Stomach (tissue), 8 donors: ENCODE measurements at regions not wholly inside any gene's neighbourhood (a gene's known extent, or its start where the extent isn't known, plus 50 kb on each side); places are given as distances from the start of the nearest gene placed in this dataset.

Source experiments
- DNase-seq, 2 donors: peaks; one replicate each; pipeline versions ENCODE4 v3.0.0 to v3.0.0-alpha.2; 2013 to 2019
- H3K27ac ChIP-seq, 5 donors: fragments of 200-600 bp in 4 of 5; sonication (generic) in 4 of 5; one replicate each; pipeline ENCODE4 v1.5.1; 2013 to 2019; ENCODE audit warnings: mild to moderate bottlenecking in 1 of 5, moderate library complexity in 1 of 5
- H3K27me3 ChIP-seq, 3 donors: fragments of 200-600 bp; sonication (generic); one replicate each; pipeline ENCODE4 v1.5.1; 2017 to 2019; ENCODE audit warnings: mixed run types in 1 of 3
- H3K36me3 ChIP-seq, 4 donors: fragments of 200-600 bp; sonication (generic); 1 replicate in 3 of 4; 2 replicates in 1 of 4; pipeline ENCODE4 v1.5.1; 2016 to 2019
- H3K4me1 ChIP-seq, 4 donors: fragments of 200-600 bp; sonication (generic); one replicate each; pipeline ENCODE4 v1.5.1; 2016 to 2019
- H3K4me3 ChIP-seq, 4 donors: fragments of 200-600 bp; sonication (generic) in 3 of 4; one replicate each; pipeline ENCODE4 v1.5.1; 2016 to 2019; ENCODE audit warnings: mild to moderate bottlenecking in 1 of 4
- H3K9me3 ChIP-seq, 4 donors: fragments of 200-600 bp; sonication (generic); one replicate each; pipeline ENCODE4 v1.5.1; 2016 to 2019
- EP300 ChIP-seq: sonication (generic); formaldehyde crosslinking; IDR thresholded peaks from one replicate; pipeline ENCODE4 v1.6.1; 2017; ENCODE audit warnings: antibody characterized with exemption
- POLR2A ChIP-seq, 4 donors: fragments of 450-650 bp; IDR thresholded peaks; one replicate each; pipeline ENCODE4 v1.6.1; 2016; ENCODE audit warnings: antibody characterized with exemption in 4 of 4, control low read depth in 2 of 4, mild to moderate bottlenecking in 1 of 4, moderate library complexity in 1 of 4
- POLR2AphosphoS5 ChIP-seq, 3 donors: sonication (generic); formaldehyde crosslinking; IDR thresholded peaks; one replicate each; pipeline ENCODE4 v1.6.1; 2016; ENCODE audit warnings: antibody characterized with exemption in 3 of 3
- WGBS, 5 donors: extraction: QIAGEN DNeasy Blood & Tissue Kit in 3 of 5; methylation state at CpG; one replicate each; pipeline versions ENCODE4 v1.1.5 to v1.1.7; 2013 to 2018; 5-methylcytosine and 5-hydroxymethylcytosine counted together
- intact Hi-C: fragments of 100-400 bp; cut with DNase I; formaldehyde crosslinking; loops from one replicate; pipeline ENCODE4 v1.15.1; 2023; ENCODE audit warnings: low total_unique reads
- TF ChIP-seq, protein P1 (sequence below), 7 experiments: fragments of 450-650 bp in 4 of 7; fragments of 200-600 bp in 3 of 7; sonication (generic) in 3 of 7; IDR thresholded peaks; one replicate each; pipeline ENCODE4 v1.5.1; 2016 to 2019; ENCODE audit warnings: antibody characterized with exemption in 7 of 7, control low read depth in 2 of 7, mild to moderate bottlenecking in 1 of 7
- donor health status: healthy with polysubstance abuse.
- donor health status: Bipolar disorder and iron deficiency.
- donor health status: healthy.

DNA sequence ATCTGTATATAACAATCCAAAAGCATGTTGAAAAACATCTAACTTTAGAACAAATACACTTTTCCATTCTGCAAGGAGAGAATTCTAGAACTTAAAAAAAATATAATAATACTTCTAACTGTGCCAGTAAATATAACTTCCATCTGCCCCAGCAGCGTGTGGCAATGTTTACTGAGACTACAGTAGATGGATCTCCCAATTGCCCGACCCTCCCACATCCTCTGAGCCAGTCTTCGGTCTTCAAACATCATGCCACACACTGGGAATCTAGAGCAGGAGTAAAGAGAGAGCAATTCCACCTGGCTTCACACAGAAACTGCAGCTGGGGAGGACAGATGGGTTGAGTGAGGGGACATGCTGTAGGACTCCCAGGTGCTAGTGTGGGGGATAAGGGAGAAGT, 121.3 kb upstream of the NHSL1 start:
- Histone ChIP-seq H3K9me3 (no peaks in the 10 kb centered on the region), H3K4me3 (no peak overlapping the region), H3K27ac (no peak overlapping the region), H3K27me3 (no peaks in the 10 kb centered on the region), H3K4me1 (no peaks in the 10 kb centered on the region), H3K36me3 (no peaks in the 10 kb centered on the region)
- WGBS, 5 donors, result 53 to 74% (median 70%) methylated on average over 3 of the region's 3 CpGs
- TF ChIP-seq POLR2A (IDR thresholded peaks at IDR 0.05) (no peak), POLR2AphosphoS5 (IDR thresholded peaks at IDR 0.05) (no peak), EP300 (no peak)
- TF ChIP-seq, protein P1, sequence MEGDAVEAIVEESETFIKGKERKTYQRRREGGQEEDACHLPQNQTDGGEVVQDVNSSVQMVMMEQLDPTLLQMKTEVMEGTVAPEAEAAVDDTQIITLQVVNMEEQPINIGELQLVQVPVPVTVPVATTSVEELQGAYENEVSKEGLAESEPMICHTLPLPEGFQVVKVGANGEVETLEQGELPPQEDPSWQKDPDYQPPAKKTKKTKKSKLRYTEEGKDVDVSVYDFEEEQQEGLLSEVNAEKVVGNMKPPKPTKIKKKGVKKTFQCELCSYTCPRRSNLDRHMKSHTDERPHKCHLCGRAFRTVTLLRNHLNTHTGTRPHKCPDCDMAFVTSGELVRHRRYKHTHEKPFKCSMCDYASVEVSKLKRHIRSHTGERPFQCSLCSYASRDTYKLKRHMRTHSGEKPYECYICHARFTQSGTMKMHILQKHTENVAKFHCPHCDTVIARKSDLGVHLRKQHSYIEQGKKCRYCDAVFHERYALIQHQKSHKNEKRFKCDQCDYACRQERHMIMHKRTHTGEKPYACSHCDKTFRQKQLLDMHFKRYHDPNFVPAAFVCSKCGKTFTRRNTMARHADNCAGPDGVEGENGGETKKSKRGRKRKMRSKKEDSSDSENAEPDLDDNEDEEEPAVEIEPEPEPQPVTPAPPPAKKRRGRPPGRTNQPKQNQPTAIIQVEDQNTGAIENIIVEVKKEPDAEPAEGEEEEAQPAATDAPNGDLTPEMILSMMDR (IDR thresholded peaks at IDR 0.05), result no peak
- intact Hi-C loops, result no loop called here
- DNase-seq, result no peak

DNA sequence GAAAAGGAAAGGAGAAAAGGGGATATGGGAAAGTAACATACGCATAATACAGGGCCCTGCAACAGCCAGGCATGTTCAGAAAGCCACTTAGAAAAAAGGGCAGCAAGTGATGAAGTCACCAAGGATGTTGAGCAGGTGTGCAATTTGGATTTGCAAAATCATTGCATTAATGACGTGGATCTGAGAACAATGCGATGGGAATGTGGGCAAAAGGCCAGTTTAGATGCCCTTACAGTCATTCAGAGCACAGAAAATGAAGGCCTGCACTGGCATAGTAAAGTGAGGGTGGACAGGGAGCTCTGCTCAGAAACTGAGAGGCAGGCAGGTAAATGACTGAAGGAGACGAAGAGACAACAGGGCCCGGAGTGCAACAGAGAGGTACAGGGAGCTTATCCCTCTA, 123.7 kb upstream of the NHSL1 start:
- Histone ChIP-seq H3K4me3 (no peak overlapping the region), H3K27ac (no peak overlapping the region), H3K27me3 (no peaks in the 10 kb centered on the region), H3K4me1 (no peaks in the 10 kb centered on the region), H3K9me3 (no peaks in the 10 kb centered on the region), H3K36me3 (no peaks in the 10 kb centered on the region)
- no peak for DNase-seq
- TF ChIP-seq, protein P1 (IDR thresholded peaks at IDR 0.05), result no peak
- no peak for TF ChIP-seq EP300
- no peak for TF ChIP-seq POLR2AphosphoS5 (IDR thresholded peaks at IDR 0.05)
- TF ChIP-seq POLR2A (IDR thresholded peaks at IDR 0.05), result no peak
- 78 to 82% (median 79%) methylated on average over 5 of the region's 5 CpGs for WGBS, 5 donors
- intact Hi-C loops, result no loop called here

DNA sequence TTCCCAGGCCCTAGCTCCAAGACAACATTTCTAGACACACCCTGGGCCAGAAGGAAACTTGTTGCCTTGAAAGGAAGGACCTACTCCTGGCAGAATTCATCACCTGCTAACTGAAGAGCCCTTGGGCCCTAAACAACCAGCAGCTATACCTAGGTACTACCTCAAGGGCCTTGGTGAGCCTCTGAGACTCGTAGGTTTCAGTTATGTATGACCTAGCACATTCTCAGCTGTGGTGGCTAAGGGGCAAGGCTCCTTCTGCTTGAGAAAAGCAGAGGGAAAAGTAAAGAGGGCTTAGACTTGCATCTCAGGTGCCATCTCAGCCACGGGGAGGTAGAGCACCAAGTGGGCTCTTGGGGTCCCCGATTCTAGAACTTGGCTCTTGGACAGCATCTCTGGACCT, 132.3 kb upstream of the NHSL1 start:
- intact Hi-C loops, result no loop called here
- H3K27me3 ChIP-seq, result no peaks in the 10 kb centered on the region
- TF ChIP-seq EP300, result no peak
- TF ChIP-seq POLR2A (IDR thresholded peaks at IDR 0.05), result no peak
- no peak for TF ChIP-seq POLR2AphosphoS5 (IDR thresholded peaks at IDR 0.05)
- TF ChIP-seq, protein P1 (IDR thresholded peaks at IDR 0.05), result no peak
- H3K9me3 ChIP-seq, result no peaks in the 10 kb centered on the region
- no peak overlapping the region for H3K27ac ChIP-seq
- WGBS, 5 donors, result 91 to 96% (median 91%) methylated on average over 3 of the region's 3 CpGs
- no peak for DNase-seq
- H3K4me1 ChIP-seq, result no peaks in the 10 kb centered on the region
- no peaks in the 10 kb centered on the region for H3K36me3 ChIP-seq
- no peak overlapping the region for H3K4me3 ChIP-seq

DNA sequence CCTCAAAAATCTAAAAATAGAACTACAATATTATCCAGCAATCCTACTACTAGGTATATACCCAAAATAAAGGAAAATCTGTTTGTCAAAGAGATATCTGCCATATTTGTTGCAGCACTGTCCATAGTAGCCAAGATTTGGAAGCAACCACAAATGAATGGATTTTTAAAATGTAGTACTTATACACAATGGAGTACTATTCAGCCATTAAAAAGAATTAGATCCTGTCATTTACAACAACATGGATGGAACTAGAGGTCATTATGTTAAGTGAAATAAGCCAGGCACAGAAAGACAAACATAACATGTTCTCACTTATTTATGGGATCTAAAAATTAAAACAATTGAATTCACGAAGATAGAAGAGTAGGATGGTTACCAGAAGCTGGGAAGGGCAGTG, 135.7 kb upstream of the CCDC28A start:
- no peaks in the 10 kb centered on the region for H3K4me1 ChIP-seq
- no peak overlapping the region for H3K4me3 ChIP-seq
- no peak overlapping the region for H3K27ac ChIP-seq
- DNase-seq, result no peak
- no peaks in the 10 kb centered on the region for H3K36me3 ChIP-seq
- no peaks in the 10 kb centered on the region for H3K27me3 ChIP-seq
- TF ChIP-seq POLR2AphosphoS5 (IDR thresholded peaks at IDR 0.05), result no peak
- TF ChIP-seq, protein P1 (IDR thresholded peaks at IDR 0.05), result no peak
- no peak for TF ChIP-seq EP300
- no peak for TF ChIP-seq POLR2A (IDR thresholded peaks at IDR 0.05)
- no peaks in the 10 kb centered on the region for H3K9me3 ChIP-seq
- intact Hi-C loops, result no loop called here
- WGBS, 5 donors, result 85 to 96% (median 93%) methylated on average over 1 of the region's 1 CpG
